Stomach (tissue), 4 donors: ENCODE measurements at regions not wholly inside any gene's neighbourhood (a gene's known extent, or its start where the extent isn't known, plus 50 kb on each side); places are given as distances from the start of the nearest gene placed in this dataset.

ENCODE experiments used
- EP300 ChIP-seq: sonication (generic); formaldehyde crosslinking; IDR thresholded peaks from one replicate; pipeline ENCODE4 v1.6.1; 2017; ENCODE audit warnings: antibody characterized with exemption
- POLR2A ChIP-seq, 4 donors: fragments of 450-650 bp; IDR thresholded peaks; one replicate each; pipeline ENCODE4 v1.6.1; 2016; ENCODE audit warnings: antibody characterized with exemption in 4 of 4, control low read depth in 2 of 4, mild to moderate bottlenecking in 1 of 4, moderate library complexity in 1 of 4
- TF ChIP-seq, protein P1 (sequence below), 7 experiments: fragments of 450-650 bp in 4 of 7; fragments of 200-600 bp in 3 of 7; sonication (generic) in 3 of 7; IDR thresholded peaks; one replicate each; pipeline ENCODE4 v1.5.1; 2016 to 2019; ENCODE audit warnings: antibody characterized with exemption in 7 of 7, control low read depth in 2 of 7, mild to moderate bottlenecking in 1 of 7

DNA sequence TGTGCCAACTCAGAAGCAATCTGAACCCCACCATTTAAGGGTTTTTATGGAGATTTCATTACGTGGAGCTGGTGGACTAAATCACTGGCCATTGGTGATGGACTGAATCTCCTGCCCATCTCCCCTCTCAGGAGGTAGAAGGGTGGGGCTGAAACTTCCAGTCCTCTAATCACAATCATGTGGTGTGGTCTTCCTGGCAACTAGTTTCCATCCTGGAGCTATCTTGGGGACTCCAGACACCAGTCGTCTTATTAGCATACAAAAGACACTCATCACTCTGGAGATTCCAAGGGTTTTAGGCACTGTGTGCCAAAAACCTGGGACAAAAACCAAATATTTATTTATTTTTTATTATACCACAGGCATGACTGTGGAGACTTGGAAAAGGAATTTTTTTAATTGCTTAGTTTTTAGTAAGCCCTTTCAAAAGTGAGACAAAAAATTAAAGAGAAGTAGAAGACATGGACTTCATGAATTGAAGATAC is 203.6 kb downstream of the WNT5A start:
- TF ChIP-seq EP300, result no peak
- TF ChIP-seq, protein P1, sequence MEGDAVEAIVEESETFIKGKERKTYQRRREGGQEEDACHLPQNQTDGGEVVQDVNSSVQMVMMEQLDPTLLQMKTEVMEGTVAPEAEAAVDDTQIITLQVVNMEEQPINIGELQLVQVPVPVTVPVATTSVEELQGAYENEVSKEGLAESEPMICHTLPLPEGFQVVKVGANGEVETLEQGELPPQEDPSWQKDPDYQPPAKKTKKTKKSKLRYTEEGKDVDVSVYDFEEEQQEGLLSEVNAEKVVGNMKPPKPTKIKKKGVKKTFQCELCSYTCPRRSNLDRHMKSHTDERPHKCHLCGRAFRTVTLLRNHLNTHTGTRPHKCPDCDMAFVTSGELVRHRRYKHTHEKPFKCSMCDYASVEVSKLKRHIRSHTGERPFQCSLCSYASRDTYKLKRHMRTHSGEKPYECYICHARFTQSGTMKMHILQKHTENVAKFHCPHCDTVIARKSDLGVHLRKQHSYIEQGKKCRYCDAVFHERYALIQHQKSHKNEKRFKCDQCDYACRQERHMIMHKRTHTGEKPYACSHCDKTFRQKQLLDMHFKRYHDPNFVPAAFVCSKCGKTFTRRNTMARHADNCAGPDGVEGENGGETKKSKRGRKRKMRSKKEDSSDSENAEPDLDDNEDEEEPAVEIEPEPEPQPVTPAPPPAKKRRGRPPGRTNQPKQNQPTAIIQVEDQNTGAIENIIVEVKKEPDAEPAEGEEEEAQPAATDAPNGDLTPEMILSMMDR (IDR thresholded peaks at IDR 0.05), result no peak
- TF ChIP-seq POLR2A (IDR thresholded peaks at IDR 0.05), result no peak
